ENCODE measurements at regions not wholly inside any gene's neighbourhood (a gene's known extent, or its start where the extent isn't known, plus 50 kb on each side); places are given as distances from the start of the nearest gene placed in this dataset.

GRCh38 chr3:159216311-159216710, 414.5 kb downstream of the MFSD1 start:
- no peak overlapping the region for H3K4me3 ChIP-seq (ENCODE audit: low read depth, low read length)
- TF ChIP-seq CTCF (IDR thresholded peaks at IDR 0.05; ENCODE audit: borderline replicate concordance, insufficient read depth, low read depth, low read length): no peak

GRCh38 chr3:159219231-159219630, 417.4 kb downstream of the MFSD1 start:
- TF ChIP-seq CTCF (IDR thresholded peaks at IDR 0.05; ENCODE audit: borderline replicate concordance, insufficient read depth, low read depth, low read length): no peak
- H3K4me3 ChIP-seq (ENCODE audit: low read depth, low read length): no peak overlapping the region

GRCh38 chr3:159221335-159221734, 419.5 kb downstream of the MFSD1 start:
- H3K4me3 ChIP-seq (ENCODE audit: low read depth, low read length): no peak overlapping the region
- TF ChIP-seq CTCF (IDR thresholded peaks at IDR 0.05; ENCODE audit: borderline replicate concordance, insufficient read depth, low read depth, low read length): no peak

GRCh38 chr3:159229116-159229680, 427.3 kb downstream of the MFSD1 start:
- TF ChIP-seq CTCF (IDR thresholded peaks at IDR 0.05; ENCODE audit: borderline replicate concordance, insufficient read depth, low read depth, low read length): no peak
- H3K4me3 ChIP-seq (ENCODE audit: low read depth, low read length): no peak overlapping the region

- no peak for TF ChIP-seq CTCF (IDR thresholded peaks at IDR 0.05; ENCODE audit: borderline replicate concordance, insufficient read depth, low read depth, low read length)
- H3K4me3 ChIP-seq (ENCODE audit: low read depth, low read length): no peak overlapping the region
Measured at GRCh38 chr3:159232966-159233365, 431.1 kb downstream of the MFSD1 start.

- TF ChIP-seq CTCF (IDR thresholded peaks at IDR 0.05; ENCODE audit: borderline replicate concordance, insufficient read depth, low read depth, low read length): no peak
- H3K4me3 ChIP-seq (ENCODE audit: low read depth, low read length): no peak overlapping the region
Measured at GRCh38 chr3:159233734-159234133, 431.9 kb downstream of the MFSD1 start.

GRCh38 chr3:159234306-159234705, 432.5 kb downstream of the MFSD1 start:
- no peak overlapping the region for H3K4me3 ChIP-seq (ENCODE audit: low read depth, low read length)
- no peak for TF ChIP-seq CTCF (IDR thresholded peaks at IDR 0.05; ENCODE audit: borderline replicate concordance, insufficient read depth, low read depth, low read length)
